ENCODE measurements at regions not wholly inside any gene's neighbourhood (a gene's known extent, or its start where the extent isn't known, plus 50 kb on each side); places are given as distances from the start of the nearest gene placed in this dataset.

DNA sequence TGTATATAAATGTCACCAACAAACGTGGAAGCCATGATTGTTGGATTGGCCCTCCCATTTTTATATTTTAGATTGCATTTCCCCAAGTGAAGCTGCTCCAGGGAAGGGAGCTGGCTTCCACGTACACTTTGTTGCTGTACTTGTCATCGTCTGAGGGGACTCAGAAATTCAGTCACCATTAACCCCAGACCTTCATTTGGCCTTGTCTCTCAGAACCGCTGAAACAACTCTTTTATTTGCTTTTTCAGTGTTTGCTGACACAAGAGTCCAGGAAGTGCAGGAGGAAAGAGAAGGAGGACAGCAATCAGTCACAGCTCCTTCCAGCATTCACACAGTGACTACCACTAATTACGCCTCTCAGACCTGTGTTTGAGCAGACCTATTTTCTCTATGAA is 276.5 kb downstream of the TBL1XR1 start:
- H3K36me3 ChIP-seq (ENCODE audit: control insufficient read depth, insufficient read depth, low read length): no peaks in the 10 kb centered on the region
- no peak overlapping the region for H3K4me3 ChIP-seq (ENCODE audit: insufficient read depth, low read depth, low read length)
- no peaks in the 10 kb centered on the region for H3K4me1 ChIP-seq (ENCODE audit: control insufficient read depth, insufficient read depth, low read length)
- 84% methylated on average over 5 of the region's 5 CpGs for WGBS, 2 experiments
- H3K27me3 ChIP-seq (ENCODE audit: control insufficient read depth, insufficient read depth, low read length, poor library complexity, severe bottlenecking): no peaks in the 10 kb centered on the region
- no peaks in the 10 kb centered on the region for H3K9me3 ChIP-seq (ENCODE audit: control insufficient read depth, low read length)
- no peak overlapping the region for H3K27ac ChIP-seq (ENCODE audit: insufficient read depth, low read depth, low read length, poor library complexity, severe bottlenecking)

DNA sequence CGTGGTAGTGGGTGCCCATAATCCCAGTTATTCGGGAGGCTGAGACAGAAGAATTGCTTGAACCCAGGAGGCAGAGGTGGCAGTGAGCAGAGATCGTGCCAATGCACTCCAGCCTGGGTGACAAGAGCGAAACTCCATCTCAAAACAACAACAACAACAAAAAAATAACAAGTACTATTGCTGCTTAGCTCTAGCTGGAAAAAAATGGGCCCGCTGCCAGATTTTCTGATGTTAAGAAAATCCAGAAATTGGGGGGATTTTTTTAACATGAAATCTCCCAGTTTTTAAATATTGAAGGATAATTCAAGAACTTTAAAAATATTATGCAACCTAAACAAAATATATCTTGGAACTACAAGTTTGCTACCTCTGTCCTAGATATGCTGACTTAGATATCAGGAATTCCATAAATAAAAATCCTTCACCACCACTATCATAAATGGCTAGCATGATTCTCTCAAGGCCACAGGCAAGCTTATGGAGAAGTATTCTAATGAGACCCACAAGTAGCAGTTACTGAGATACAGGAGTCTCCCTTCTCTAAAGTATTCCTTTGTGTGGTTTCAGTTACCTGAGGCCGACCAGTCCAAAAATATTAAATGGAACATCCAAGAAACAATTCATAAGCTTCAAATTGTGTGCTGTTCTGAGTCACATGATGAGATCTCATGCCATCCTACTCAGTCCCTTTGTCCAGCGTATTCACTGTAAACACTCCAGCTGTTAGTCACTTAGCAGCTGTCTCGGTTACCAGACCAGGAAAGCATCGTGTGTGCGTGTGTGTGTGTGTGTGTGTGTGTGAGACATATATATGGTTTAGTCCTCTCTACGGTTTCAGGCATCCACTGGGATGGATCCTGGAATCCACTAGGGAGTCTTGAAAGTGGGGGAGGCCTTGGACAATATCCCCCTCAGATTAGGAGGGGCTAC is 277.2 kb downstream of the TBL1XR1 start:
- Histone ChIP-seq H3K4me3 (ENCODE audit: insufficient read depth, low read depth, low read length) (no peak overlapping the region), H3K36me3 (ENCODE audit: control insufficient read depth, insufficient read depth, low read length) (no peaks in the 10 kb centered on the region), H3K27me3 (ENCODE audit: control insufficient read depth, insufficient read depth, low read length, poor library complexity, severe bottlenecking) (no peaks in the 10 kb centered on the region), H3K9me3 (ENCODE audit: control insufficient read depth, low read length) (no peaks in the 10 kb centered on the region), H3K4me1 (ENCODE audit: control insufficient read depth, insufficient read depth, low read length) (no peaks in the 10 kb centered on the region), H3K27ac (ENCODE audit: insufficient read depth, low read depth, low read length, poor library complexity, severe bottlenecking) (no peak overlapping the region)
- WGBS, 2 experiments: 87% methylated on average over 10 to 11 of the region's 11 CpGs

DNA sequence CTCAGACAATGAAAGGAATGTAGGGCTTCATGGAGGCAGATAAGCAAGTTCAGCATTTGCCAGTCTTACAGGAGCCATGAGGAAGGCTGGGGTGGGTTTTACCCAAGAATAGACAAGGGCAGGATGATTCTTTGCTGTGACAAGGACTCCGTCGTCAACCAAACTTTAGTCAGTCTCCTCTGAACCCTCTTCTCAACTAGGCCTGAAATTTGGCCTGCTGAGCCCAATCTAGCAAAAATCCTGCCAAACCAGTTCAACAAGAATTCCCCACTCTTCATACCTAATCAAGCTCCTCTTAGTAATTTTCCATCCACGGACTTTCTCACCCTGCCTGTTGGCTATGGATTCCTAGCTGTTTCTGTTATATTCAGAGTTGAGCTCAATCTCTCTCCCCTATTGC is 280.5 kb downstream of the TBL1XR1 start:
- WGBS, 2 experiments: 82 to 89% methylated on average over 3 of the region's 3 CpGs
- Histone ChIP-seq H3K9me3 (ENCODE audit: control insufficient read depth, low read length) (no peaks in the 10 kb centered on the region), H3K27me3 (ENCODE audit: control insufficient read depth, insufficient read depth, low read length, poor library complexity, severe bottlenecking) (no peaks in the 10 kb centered on the region), H3K4me3 (ENCODE audit: insufficient read depth, low read depth, low read length) (no peak overlapping the region), H3K36me3 (ENCODE audit: control insufficient read depth, insufficient read depth, low read length) (no peaks in the 10 kb centered on the region), H3K27ac (ENCODE audit: insufficient read depth, low read depth, low read length, poor library complexity, severe bottlenecking) (no peak overlapping the region), H3K4me1 (ENCODE audit: control insufficient read depth, insufficient read depth, low read length) (no peaks in the 10 kb centered on the region)

DNA sequence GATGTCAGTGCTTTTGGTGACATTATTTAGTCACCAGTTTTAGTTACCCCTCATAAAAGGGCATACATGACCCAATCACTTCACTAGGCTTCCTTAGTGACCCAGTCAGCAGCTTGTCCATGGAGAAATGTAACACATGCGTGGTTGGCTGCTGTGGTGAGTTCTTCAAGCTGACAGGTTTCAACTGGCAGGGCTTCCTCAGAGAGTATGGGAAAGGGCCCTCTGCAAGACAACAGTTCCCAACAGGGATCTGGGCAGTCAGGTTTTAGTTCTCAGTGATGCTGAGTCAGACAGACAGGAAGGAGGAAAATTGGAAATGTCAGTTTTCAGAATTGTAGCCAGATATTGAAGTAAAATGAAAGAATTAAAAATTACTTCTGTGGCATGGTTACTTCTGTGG is 282.5 kb downstream of the TBL1XR1 start:
- Histone ChIP-seq H3K4me3 (ENCODE audit: insufficient read depth, low read depth, low read length) (no peak overlapping the region), H3K27me3 (ENCODE audit: control insufficient read depth, insufficient read depth, low read length, poor library complexity, severe bottlenecking) (no peaks in the 10 kb centered on the region), H3K36me3 (ENCODE audit: control insufficient read depth, insufficient read depth, low read length) (no peaks in the 10 kb centered on the region), H3K4me1 (ENCODE audit: control insufficient read depth, insufficient read depth, low read length) (no peaks in the 10 kb centered on the region), H3K27ac (ENCODE audit: insufficient read depth, low read depth, low read length, poor library complexity, severe bottlenecking) (no peak overlapping the region), H3K9me3 (ENCODE audit: control insufficient read depth, low read length) (no peaks in the 10 kb centered on the region)
- WGBS, 2 experiments: 89 to 98% methylated on average over 1 of the region's 1 CpG

DNA sequence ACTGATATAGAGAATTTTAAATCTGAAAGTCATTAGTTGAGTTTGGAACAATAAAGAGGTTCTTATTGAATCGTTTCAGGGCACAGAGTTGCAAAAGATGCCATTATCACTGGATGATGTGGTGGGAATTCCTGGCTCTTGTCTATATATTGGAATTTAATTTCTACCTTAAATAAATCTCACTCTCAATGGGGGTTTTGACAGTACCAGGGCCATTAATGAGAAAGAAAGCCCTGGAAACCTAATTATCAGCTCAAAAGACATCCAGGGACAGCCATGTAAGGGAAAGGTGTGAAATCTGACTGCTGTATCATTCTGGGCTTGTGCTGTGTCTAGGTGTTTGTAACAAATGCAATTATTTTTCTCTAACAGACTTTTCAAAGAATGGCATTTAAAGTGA is 285.7 kb downstream of the TBL1XR1 start:
- no peak overlapping the region for H3K27ac ChIP-seq (ENCODE audit: insufficient read depth, low read depth, low read length, poor library complexity, severe bottlenecking)
- H3K4me1 ChIP-seq (ENCODE audit: control insufficient read depth, insufficient read depth, low read length): no peaks in the 10 kb centered on the region
- no peaks in the 10 kb centered on the region for H3K9me3 ChIP-seq (ENCODE audit: control insufficient read depth, low read length)
- H3K36me3 ChIP-seq (ENCODE audit: control insufficient read depth, insufficient read depth, low read length): no peaks in the 10 kb centered on the region
- H3K27me3 ChIP-seq (ENCODE audit: control insufficient read depth, insufficient read depth, low read length, poor library complexity, severe bottlenecking): no peaks in the 10 kb centered on the region
- 100% methylated on average over 1 of the region's 1 CpG for WGBS, 2 experiments
- no peak overlapping the region for H3K4me3 ChIP-seq (ENCODE audit: insufficient read depth, low read depth, low read length)

DNA sequence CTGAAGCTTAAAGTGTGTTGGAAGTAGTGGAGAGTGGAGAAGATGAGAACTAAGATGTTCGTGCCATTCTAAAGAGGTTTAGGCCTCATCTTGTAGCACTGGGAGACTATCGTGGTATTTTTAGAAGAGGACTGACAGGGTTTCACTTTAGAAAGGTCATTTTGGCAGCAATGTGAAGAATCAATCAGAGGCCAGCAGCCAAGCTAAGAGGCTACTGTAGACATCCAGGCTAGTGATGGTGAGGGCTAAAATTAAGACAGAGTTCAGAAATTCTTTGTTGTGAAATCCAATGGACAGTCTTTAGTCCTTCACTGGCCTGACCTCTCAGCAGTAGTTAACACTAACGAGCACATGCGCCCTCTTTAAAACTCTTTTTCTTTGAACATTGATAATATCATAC is 288.2 kb downstream of the TBL1XR1 start:
- H3K27me3 ChIP-seq (ENCODE audit: control insufficient read depth, insufficient read depth, low read length, poor library complexity, severe bottlenecking): no peaks in the 10 kb centered on the region
- WGBS, 2 experiments: 91 to 95% methylated on average over 4 of the region's 4 CpGs
- no peaks in the 10 kb centered on the region for H3K9me3 ChIP-seq (ENCODE audit: control insufficient read depth, low read length)
- no peaks in the 10 kb centered on the region for H3K36me3 ChIP-seq (ENCODE audit: control insufficient read depth, insufficient read depth, low read length)
- no peak overlapping the region for H3K4me3 ChIP-seq (ENCODE audit: insufficient read depth, low read depth, low read length)
- H3K4me1 ChIP-seq (ENCODE audit: control insufficient read depth, insufficient read depth, low read length): no peaks in the 10 kb centered on the region
- H3K27ac ChIP-seq (ENCODE audit: insufficient read depth, low read depth, low read length, poor library complexity, severe bottlenecking): no peak overlapping the region

DNA sequence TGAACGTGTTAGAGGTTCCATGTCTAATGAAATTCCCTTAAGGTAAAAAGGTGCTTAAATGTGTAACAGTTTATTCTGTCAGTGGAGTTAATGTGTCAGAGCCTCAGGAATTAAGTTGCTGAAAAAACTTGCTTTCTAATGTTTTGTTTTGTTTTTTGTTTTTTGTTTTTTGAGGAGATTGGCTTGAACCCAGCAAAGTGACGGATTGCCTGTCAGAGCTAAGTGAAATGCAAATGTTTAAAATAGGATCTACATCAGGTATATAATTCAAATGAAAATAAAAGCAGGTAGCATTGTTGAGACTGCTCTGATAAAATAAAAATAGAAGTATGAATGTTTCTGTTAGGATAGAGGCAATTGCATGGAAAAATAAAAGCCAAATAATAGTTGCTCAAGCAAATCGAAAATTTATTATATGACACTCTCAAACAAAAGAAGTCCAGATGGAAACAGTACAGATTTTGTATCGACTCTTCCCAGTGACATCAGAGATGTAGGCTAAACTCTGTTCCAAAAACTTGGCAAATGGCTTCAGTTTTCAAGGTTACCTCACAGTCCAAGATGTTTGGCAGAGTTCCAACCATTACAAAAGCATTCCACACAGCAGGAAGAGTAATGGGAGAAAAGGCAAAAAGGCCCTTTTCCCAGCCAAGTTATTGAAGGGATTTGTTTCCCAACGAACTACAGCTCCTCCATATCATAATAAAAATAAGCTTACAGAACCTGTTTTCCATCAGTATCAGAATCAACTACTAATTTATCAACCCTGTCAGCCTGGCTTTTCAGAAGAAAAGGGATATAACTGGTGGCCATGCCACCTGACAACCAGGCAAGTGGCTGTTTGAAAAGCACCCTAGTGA is 291.0 kb downstream of the TBL1XR1 start:
- no peaks in the 10 kb centered on the region for H3K4me1 ChIP-seq (ENCODE audit: control insufficient read depth, insufficient read depth, low read length)
- no peaks in the 10 kb centered on the region for H3K9me3 ChIP-seq (ENCODE audit: control insufficient read depth, low read length)
- WGBS, 2 experiments: 79 to 83% methylated on average over 5 of the region's 5 CpGs
- no peak overlapping the region for H3K27ac ChIP-seq (ENCODE audit: insufficient read depth, low read depth, low read length, poor library complexity, severe bottlenecking)
- H3K36me3 ChIP-seq (ENCODE audit: control insufficient read depth, insufficient read depth, low read length): no peaks in the 10 kb centered on the region
- H3K4me3 ChIP-seq (ENCODE audit: insufficient read depth, low read depth, low read length): no peak overlapping the region
- no peaks in the 10 kb centered on the region for H3K27me3 ChIP-seq (ENCODE audit: control insufficient read depth, insufficient read depth, low read length, poor library complexity, severe bottlenecking)

DNA sequence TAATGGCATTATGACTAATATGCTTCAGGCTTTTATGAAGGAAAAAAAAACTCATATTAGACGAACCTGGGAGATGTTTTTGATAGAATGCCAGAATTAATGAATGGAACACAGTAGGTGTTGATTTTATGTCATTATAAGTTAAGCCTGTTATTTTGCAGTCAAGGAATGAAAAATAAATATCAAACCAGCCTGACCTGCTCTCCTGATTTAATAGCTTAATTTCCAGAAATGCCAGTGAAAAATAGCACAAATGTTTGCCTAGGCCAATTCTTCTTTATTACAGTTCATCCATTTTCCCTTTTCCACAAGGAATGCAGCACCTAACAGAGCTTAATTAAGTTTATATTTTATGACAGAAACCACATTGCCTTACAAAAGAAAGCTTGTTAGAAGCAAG is 292.0 kb downstream of the TBL1XR1 start:
- WGBS, 2 experiments: 93 to 94% methylated on average over 1 of the region's 1 CpG
- no peaks in the 10 kb centered on the region for H3K9me3 ChIP-seq (ENCODE audit: control insufficient read depth, low read length)
- H3K4me3 ChIP-seq (ENCODE audit: insufficient read depth, low read depth, low read length): no peak overlapping the region
- H3K4me1 ChIP-seq (ENCODE audit: control insufficient read depth, insufficient read depth, low read length): no peaks in the 10 kb centered on the region
- no peaks in the 10 kb centered on the region for H3K27me3 ChIP-seq (ENCODE audit: control insufficient read depth, insufficient read depth, low read length, poor library complexity, severe bottlenecking)
- H3K36me3 ChIP-seq (ENCODE audit: control insufficient read depth, insufficient read depth, low read length): no peaks in the 10 kb centered on the region
- no peak overlapping the region for H3K27ac ChIP-seq (ENCODE audit: insufficient read depth, low read depth, low read length, poor library complexity, severe bottlenecking)

DNA sequence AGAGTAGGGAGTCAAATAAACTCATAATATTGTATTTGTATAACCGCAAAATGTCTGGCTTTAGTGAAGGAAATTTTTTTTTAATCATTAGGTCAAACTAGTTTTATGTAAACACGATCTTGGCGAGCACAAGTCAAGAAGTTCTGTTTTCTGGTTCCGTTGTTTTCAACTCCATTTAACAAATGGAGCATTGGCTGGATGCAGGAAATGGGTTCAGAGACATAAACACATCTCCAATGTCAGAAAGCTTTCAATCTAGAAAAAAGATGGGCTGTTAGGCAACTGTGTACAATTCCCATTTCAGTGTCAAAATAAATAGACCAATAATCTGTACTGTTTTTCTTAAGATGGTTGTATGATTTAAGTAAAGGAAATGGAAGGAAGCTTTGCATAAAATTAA is 292.8 kb downstream of the TBL1XR1 start:
- Histone ChIP-seq H3K36me3 (ENCODE audit: control insufficient read depth, insufficient read depth, low read length) (no peaks in the 10 kb centered on the region), H3K4me3 (ENCODE audit: insufficient read depth, low read depth, low read length) (no peak overlapping the region), H3K9me3 (ENCODE audit: control insufficient read depth, low read length) (no peaks in the 10 kb centered on the region), H3K27me3 (ENCODE audit: control insufficient read depth, insufficient read depth, low read length, poor library complexity, severe bottlenecking) (no peaks in the 10 kb centered on the region), H3K27ac (ENCODE audit: insufficient read depth, low read depth, low read length, poor library complexity, severe bottlenecking) (no peak overlapping the region), H3K4me1 (ENCODE audit: control insufficient read depth, insufficient read depth, low read length) (no peaks in the 10 kb centered on the region)
- 92 to 98% methylated on average over 4 of the region's 4 CpGs for WGBS, 2 experiments

DNA sequence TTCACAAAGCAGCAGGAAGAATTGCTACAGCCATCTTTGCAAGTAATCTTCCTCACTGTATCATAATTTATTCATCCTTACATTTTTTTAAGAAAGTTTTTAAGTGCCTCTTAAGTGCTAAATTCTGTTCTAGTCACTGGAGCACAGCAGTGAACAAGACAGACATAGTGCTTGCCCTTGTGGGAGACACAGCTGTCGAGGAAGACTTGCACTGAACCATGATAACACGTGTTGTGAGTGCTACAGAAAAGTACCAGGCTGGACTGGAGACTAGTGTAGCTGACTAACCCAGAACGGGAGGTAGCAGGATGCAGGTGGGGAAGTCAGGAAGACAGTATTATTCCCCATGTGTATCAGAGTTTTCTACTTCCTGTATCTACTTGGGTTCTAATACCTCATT is 300.6 kb downstream of the TBL1XR1 start:
- Histone ChIP-seq H3K4me3 (ENCODE audit: insufficient read depth, low read depth, low read length) (no peak overlapping the region), H3K27ac (ENCODE audit: insufficient read depth, low read depth, low read length, poor library complexity, severe bottlenecking) (no peak overlapping the region), H3K27me3 (ENCODE audit: control insufficient read depth, insufficient read depth, low read length, poor library complexity, severe bottlenecking) (no peaks in the 10 kb centered on the region), H3K9me3 (ENCODE audit: control insufficient read depth, low read length) (no peaks in the 10 kb centered on the region), H3K36me3 (ENCODE audit: control insufficient read depth, insufficient read depth, low read length) (no peaks in the 10 kb centered on the region), H3K4me1 (ENCODE audit: control insufficient read depth, insufficient read depth, low read length) (no peaks in the 10 kb centered on the region)
- WGBS, 2 experiments: 91 to 94% methylated on average over 3 of the region's 3 CpGs
